ENCODE measurements at regions not wholly inside any gene's neighbourhood (a gene's known extent, or its start where the extent isn't known, plus 50 kb on each side); places are given as distances from the start of the nearest gene placed in this dataset.
A peak's percentile ranks its signal among the peaks of the same experiment; 100 is the strongest.

DNA sequence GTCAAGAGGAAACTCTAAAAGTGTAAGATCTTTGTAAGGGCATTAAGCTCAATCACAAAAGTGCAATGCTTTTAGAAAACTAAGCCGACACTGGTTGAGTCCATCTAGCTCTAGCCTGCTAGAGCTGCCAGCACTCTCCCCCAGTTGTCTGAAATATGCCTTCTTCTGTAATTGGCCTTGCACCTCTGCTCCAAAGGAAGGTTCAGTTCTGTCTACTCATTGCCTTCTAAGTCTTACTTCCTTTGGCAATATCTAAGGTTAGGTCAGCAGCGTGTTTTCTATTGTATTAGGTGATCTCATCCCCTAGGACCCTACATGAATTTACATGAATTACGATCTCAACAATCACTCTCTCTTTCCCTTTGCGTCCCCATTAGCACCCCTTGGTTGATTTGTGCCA is 378.6 kb downstream of the CBLN4 start:
- H2AFZ ChIP-seq (ENCODE audit: control insufficient read depth, low read depth, low read length), result no peak overlapping the region
- no peak overlapping the region for H3K27ac ChIP-seq (ENCODE audit: control insufficient read depth, insufficient read depth)
- no peak for TF ChIP-seq HCFC1 (IDR thresholded peaks at IDR 0.05; ENCODE audit: low read length)
- TF ChIP-seq CBX5 (IDR thresholded peaks at IDR 0.05; ENCODE audit: low read depth), result no peak
- TF ChIP-seq NFYB (IDR thresholded peaks at IDR 0.05; ENCODE audit: insufficient read depth, low read depth, low read length), result no peak
- FAIRE-seq, result no peak
- ATAC-seq, result no peak
- no peaks in the 10 kb centered on the region for H4K20me1 ChIP-seq (ENCODE audit: control insufficient read depth, insufficient read depth)
- POLR2A ChIA-PET, result no interaction called here
- H3K4me2 ChIP-seq (ENCODE audit: control insufficient read depth, insufficient read depth), result no peak overlapping the region
- 34% methylated on average over 4 of the region's 4 CpGs for WGBS (ENCODE audit: insufficient coverage, insufficient replicate concordance, low lambda C conversion rate, missing lambda C conversion rate)
- CTCF ChIA-PET, result no interaction called here
- H3K4me3 ChIP-seq, result no peak overlapping the region
- no peak for DNase-seq (ENCODE audit: low read depth, low spot score)
- no peak overlapping the region for H3K9ac ChIP-seq (ENCODE audit: control insufficient read depth, insufficient read depth, low read length)
- H3K27me3 ChIP-seq (replicated peaks in 1 of 2; ENCODE audit: control insufficient read depth in 2 of 2, insufficient read depth in 2 of 2, low read length in 1 of 2), result no peaks in the 10 kb centered on the region
- H3K79me2 ChIP-seq (ENCODE audit: control insufficient read depth, insufficient read depth, low read length), result no peaks in the 10 kb centered on the region
- intact Hi-C loops (cut with micrococcal nuclease; ENCODE audit: unreplicated experiment), result no loop called here
- SMC1A ChIA-PET (ENCODE audit: uncharacterized antibody, unreplicated experiment), result interaction anchor here (1.1 kb wide), 1 partner anchor 12 kb away, joined by 3 read pairs; no protein-coding TSS in a partner anchor
- no peaks in the 10 kb centered on the region for H3K36me3 ChIP-seq (ENCODE audit: control insufficient read depth in 2 of 2, insufficient read depth in 2 of 2, low read length in 1 of 2)
- no peaks in the 10 kb centered on the region; the same call in 2 of the 3 replicates for H3K9me3 ChIP-seq (replicated peaks; ENCODE audit: control insufficient read depth, insufficient read depth, low read length)
- in situ Hi-C loops (cut with MboI), result no loop called here
- no peaks in the 10 kb centered on the region for H3K4me1 ChIP-seq (ENCODE audit: control insufficient read depth, insufficient read depth, low read length)
- RAD21 ChIA-PET (ENCODE audit: unreplicated experiment), result no interaction called here
- BruUV-seq (replicated peaks), result no TSS peak

DNA sequence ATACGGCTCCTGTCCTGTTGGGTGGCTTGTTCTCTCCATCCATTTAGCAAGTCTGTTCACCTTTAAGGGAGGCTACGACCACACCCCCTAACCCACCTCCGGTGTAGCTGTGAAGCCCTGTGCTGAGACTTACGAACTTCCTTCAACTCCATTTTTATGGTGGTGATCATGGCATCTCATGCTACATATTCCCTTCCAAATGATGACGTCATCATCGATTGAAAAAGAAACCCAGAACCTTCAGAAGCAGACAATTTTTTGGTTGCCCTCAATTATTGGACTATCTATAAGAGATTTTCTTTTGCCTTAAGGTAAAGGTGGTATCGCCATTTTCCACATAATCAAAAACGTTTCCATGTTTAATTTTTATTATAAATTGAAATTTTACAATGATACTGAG is 389.0 kb downstream of the CBLN4 start:
- RAD21 ChIA-PET (ENCODE audit: unreplicated experiment), result no interaction called here
- Histone ChIP-seq H3K4me1 (ENCODE audit: control insufficient read depth, insufficient read depth, low read length) (no peaks in the 10 kb centered on the region), H3K79me2 (ENCODE audit: control insufficient read depth, insufficient read depth, low read length) (no peaks in the 10 kb centered on the region), H3K9ac (ENCODE audit: control insufficient read depth, insufficient read depth, low read length) (no peak overlapping the region), H3K4me2 (ENCODE audit: control insufficient read depth, insufficient read depth) (no peak overlapping the region), H3K27me3 (replicated peaks in 1 of 2; ENCODE audit: control insufficient read depth in 2 of 2, insufficient read depth in 2 of 2, low read length in 1 of 2) (no peaks in the 10 kb centered on the region), H2AFZ (ENCODE audit: control insufficient read depth, low read depth, low read length) (no peak overlapping the region), H3K27ac (ENCODE audit: control insufficient read depth, insufficient read depth) (no peak overlapping the region), H4K20me1 (ENCODE audit: control insufficient read depth, insufficient read depth) (no peaks in the 10 kb centered on the region), H3K9me3 (replicated peaks; ENCODE audit: control insufficient read depth, insufficient read depth, low read length) (no peaks in the 10 kb centered on the region), H3K4me3 (no peak overlapping the region), H3K36me3 (ENCODE audit: control insufficient read depth in 2 of 2, insufficient read depth in 2 of 2, low read length in 1 of 2) (no peaks in the 10 kb centered on the region)
- in situ Hi-C loops (cut with MboI) (no loop called here), intact Hi-C loops (cut with micrococcal nuclease; ENCODE audit: unreplicated experiment) (no loop called here)
- DNase-seq (ENCODE audit: low read depth, low spot score) (no peak), ATAC-seq (no peak), FAIRE-seq (no peak)
- BruUV-seq (replicated peaks), result no TSS peak
- TF ChIP-seq, protein P1, sequence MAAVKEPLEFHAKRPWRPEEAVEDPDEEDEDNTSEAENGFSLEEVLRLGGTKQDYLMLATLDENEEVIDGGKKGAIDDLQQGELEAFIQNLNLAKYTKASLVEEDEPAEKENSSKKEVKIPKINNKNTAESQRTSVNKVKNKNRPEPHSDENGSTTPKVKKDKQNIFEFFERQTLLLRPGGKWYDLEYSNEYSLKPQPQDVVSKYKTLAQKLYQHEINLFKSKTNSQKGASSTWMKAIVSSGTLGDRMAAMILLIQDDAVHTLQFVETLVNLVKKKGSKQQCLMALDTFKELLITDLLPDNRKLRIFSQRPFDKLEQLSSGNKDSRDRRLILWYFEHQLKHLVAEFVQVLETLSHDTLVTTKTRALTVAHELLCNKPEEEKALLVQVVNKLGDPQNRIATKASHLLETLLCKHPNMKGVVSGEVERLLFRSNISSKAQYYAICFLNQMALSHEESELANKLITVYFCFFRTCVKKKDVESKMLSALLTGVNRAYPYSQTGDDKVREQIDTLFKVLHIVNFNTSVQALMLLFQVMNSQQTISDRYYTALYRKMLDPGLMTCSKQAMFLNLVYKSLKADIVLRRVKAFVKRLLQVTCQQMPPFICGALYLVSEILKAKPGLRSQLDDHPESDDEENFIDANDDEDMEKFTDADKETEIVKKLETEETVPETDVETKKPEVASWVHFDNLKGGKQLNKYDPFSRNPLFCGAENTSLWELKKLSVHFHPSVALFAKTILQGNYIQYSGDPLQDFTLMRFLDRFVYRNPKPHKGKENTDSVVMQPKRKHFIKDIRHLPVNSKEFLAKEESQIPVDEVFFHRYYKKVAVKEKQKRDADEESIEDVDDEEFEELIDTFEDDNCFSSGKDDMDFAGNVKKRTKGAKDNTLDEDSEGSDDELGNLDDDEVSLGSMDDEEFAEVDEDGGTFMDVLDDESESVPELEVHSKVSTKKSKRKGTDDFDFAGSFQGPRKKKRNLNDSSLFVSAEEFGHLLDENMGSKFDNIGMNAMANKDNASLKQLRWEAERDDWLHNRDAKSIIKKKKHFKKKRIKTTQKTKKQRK (IDR thresholded peaks at IDR 0.05; ENCODE audit: low read depth, low read length), result no peak
- peak; percentile 55; the same call in 1 of the 2 replicates for TF ChIP-seq JUND (IDR thresholded peaks at IDR 0.05; ENCODE audit: low read depth, low read length)
- peak; percentile 58 for TF ChIP-seq ATF7 (IDR thresholded peaks at IDR 0.05; ENCODE audit: low read depth)
- TF ChIP-seq KDM1A (IDR thresholded peaks at IDR 0.05; ENCODE audit: borderline replicate concordance), result no peak
- TF ChIP-seq, protein P2, sequence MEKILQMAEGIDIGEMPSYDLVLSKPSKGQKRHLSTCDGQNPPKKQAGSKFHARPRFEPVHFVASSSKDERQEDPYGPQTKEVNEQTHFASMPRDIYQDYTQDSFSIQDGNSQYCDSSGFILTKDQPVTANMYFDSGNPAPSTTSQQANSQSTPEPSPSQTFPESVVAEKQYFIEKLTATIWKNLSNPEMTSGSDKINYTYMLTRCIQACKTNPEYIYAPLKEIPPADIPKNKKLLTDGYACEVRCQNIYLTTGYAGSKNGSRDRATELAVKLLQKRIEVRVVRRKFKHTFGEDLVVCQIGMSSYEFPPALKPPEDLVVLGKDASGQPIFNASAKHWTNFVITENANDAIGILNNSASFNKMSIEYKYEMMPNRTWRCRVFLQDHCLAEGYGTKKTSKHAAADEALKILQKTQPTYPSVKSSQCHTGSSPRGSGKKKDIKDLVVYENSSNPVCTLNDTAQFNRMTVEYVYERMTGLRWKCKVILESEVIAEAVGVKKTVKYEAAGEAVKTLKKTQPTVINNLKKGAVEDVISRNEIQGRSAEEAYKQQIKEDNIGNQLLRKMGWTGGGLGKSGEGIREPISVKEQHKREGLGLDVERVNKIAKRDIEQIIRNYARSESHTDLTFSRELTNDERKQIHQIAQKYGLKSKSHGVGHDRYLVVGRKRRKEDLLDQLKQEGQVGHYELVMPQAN (conservative IDR thresholded peaks at IDR 0.05), result no peak
- CTCF ChIA-PET, result no interaction called here
- WGBS (ENCODE audit: insufficient coverage, insufficient replicate concordance, low lambda C conversion rate, missing lambda C conversion rate), result 14% methylated on average over 8 of the region's 8 CpGs
- POLR2A ChIA-PET, result no interaction called here
- SMC1A ChIA-PET (ENCODE audit: uncharacterized antibody, unreplicated experiment), result interaction anchor here (0.6 kb wide), 1 partner anchor 672 kb away, joined by 3 read pairs; no protein-coding TSS in a partner anchor

Measured in GM12878 (cell line).